Activated CD4-positive, alpha-beta T cell treated with anti-CD3 and anti-CD28 coated beads, Interleukin-2, amount 10 ng/mL, durations not matched to agents 24 days and 14 days (primary cell): ENCODE measurements at regions not wholly inside any gene's neighbourhood (a gene's known extent, or its start where the extent isn't known, plus 50 kb on each side); places are given as distances from the start of the nearest gene placed in this dataset.
A peak's percentile ranks its signal among the peaks of the same experiment; 100 is the strongest.

ENCODE experiments used
- DNase-seq: peaks from one replicate; pipeline ENCODE4 v3.0.0; 2022
- H3K27ac Mint-ChIP-seq: one replicate; pipeline ENCODE4 v1.8.0; 2022; ENCODE audit warnings: mild to moderate bottlenecking, mixed read lengths
- H3K27me3 Mint-ChIP-seq: one replicate; pipeline ENCODE4 v1.8.0; 2022; ENCODE audit warnings: mixed read lengths
- H3K36me3 Mint-ChIP-seq: one replicate; pipeline ENCODE4 v1.8.0; 2022; ENCODE audit warnings: low read depth, mild to moderate bottlenecking, mixed read lengths
- H3K4me1 Mint-ChIP-seq: one replicate; pipeline ENCODE4 v1.8.0; 2021; ENCODE audit warnings: mixed read lengths
- H3K4me3 Mint-ChIP-seq: one replicate; pipeline ENCODE4 v1.8.0; 2022; ENCODE audit warnings: mild to moderate bottlenecking, moderate library complexity, mixed read lengths
- H3K9me3 Mint-ChIP-seq: one replicate; pipeline ENCODE4 v1.8.0; 2021; ENCODE audit warnings: mixed read lengths
- intact Hi-C: fragments of 100-400 bp; cut with micrococcal nuclease; formaldehyde crosslinking; loops from one replicate; pipeline ENCODE4 v1.15.1; 2023

DNA sequence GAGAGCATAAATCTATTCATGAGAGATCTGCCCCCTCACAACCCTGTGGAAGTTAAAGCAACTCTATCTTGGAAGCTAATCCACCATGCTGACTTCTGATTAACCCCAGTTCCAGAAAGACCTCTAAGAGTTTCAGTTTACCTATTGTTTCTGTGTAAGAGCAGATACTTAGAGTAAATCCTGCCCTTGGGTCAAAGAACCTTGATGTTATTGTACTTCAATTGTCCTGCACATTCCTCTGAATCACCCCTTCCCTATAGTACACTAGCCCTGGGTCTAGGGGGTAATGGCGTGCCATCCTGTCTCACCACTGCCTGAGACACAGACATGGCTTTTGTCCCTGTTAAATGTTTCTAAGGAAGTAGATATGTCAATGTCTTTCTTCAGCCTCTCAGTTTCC lies 138.6 kb downstream of the CAAP1 start:
- Mint-ChIP-seq H3K4me1 (no peaks in the 10 kb centered on the region), H3K4me3 (no peak overlapping the region), H3K36me3 (no peaks in the 10 kb centered on the region), H3K27ac (no peak overlapping the region), H3K9me3 (no peaks in the 10 kb centered on the region), H3K27me3 (no peaks in the 10 kb centered on the region)
- no peak for DNase-seq
- intact Hi-C loops, result no loop called here

GRCh38 chr9:26750162-26750561 lies 142.4 kb downstream of the CAAP1 start:
- Mint-ChIP-seq H3K27me3 (no peaks in the 10 kb centered on the region), H3K27ac (no peak overlapping the region), H3K4me1 (no peaks in the 10 kb centered on the region), H3K4me3 (no peak overlapping the region), H3K9me3 (no peaks in the 10 kb centered on the region), H3K36me3 (no peaks in the 10 kb centered on the region)
- no peak for DNase-seq
- intact Hi-C loops, result no loop called here

GRCh38 chr9:26748449-26749058 lies 144.0 kb downstream of the CAAP1 start:
- intact Hi-C loops, result no loop called here
- Mint-ChIP-seq H3K27me3 (peaks cover 3% of the 10 kb centered on the region), H3K4me1 (no peaks in the 10 kb centered on the region)

DNA sequence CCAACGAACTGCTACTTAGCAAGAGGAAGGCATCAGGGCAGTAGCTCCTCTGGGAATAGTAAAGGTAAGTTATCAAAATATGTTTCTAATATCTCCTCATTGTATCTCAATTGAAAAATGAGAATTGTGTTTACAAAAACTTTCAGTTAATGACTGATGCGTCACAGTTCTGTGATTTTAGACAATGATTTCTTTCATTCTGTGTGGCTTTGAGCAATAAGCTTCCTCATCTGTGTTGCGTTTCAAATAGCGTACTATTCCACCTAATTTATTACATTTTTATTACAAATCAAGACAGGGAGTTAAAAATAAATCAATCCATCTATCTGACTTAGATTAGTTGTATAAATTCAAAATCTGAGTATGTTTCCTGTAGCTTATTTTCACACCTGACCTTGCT lies 145.0 kb downstream of the CAAP1 start:
- Mint-ChIP-seq H3K4me1 (no peaks in the 10 kb centered on the region), H3K27ac (no peak overlapping the region), H3K9me3 (no peaks in the 10 kb centered on the region), H3K27me3 (peaks cover 8% of the 10 kb centered on the region), H3K4me3 (no peak overlapping the region), H3K36me3 (no peaks in the 10 kb centered on the region)
- no peak for DNase-seq
- intact Hi-C loops, result no loop called here

More at GRCh38 chr9:26748449-26749058, 144.0 kb downstream of the CAAP1 start:
- Mint-ChIP-seq H3K36me3 (no peaks in the 10 kb centered on the region), H3K4me3 (no peak overlapping the region), H3K27ac (no peak overlapping the region), H3K9me3 (no peaks in the 10 kb centered on the region)
- no peak for DNase-seq

DNA sequence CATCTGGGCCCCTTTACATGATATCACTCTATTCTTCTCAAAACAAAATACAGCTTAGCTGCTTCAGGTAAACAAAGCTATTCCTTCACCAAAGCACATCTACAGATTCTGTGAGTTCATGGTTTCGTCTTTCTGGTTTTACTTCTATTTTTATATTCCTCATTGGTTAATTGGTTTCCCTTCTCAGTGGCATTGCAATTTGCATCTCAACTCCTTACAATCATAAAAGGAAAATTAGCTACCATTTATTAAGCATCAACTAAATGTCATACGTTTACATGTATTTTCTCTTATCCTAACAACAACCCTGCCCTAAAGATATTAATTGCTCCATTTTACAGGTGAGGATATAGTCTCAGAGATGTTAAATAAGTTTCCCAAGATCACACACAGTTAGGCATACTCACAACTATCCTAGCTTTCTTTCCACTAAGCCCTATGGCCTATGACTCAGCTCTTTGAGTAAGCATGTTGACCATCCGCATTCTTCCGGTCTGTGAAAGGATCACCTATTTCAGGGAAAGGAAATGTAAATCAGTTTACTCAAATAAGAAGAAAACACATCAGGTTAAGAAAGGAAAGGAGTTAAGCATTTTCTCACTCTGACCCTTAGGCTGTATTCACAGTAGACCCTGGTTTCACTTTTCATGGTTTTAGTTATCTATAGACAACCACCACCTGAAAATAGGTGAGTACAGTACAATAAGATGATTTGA lies 146.1 kb downstream of the CAAP1 start:
- no peak overlapping the region for H3K4me3 Mint-ChIP-seq
- H3K36me3 Mint-ChIP-seq, result no peaks in the 10 kb centered on the region
- no peak for DNase-seq
- intact Hi-C loops, result no loop called here
- H3K9me3 Mint-ChIP-seq, result no peaks in the 10 kb centered on the region
- H3K27me3 Mint-ChIP-seq, result peaks cover 11% of the 10 kb centered on the region
- no peak overlapping the region for H3K27ac Mint-ChIP-seq
- no peaks in the 10 kb centered on the region for H3K4me1 Mint-ChIP-seq

GRCh38 chr9:26745111-26745510 lies 147.5 kb downstream of the CAAP1 start:
- intact Hi-C loops, result loop anchor here (2.0 kb wide), 1 partner anchor 112 kb away; no protein-coding TSS in a partner anchor
- H3K36me3 Mint-ChIP-seq, result no peaks in the 10 kb centered on the region
- H3K9me3 Mint-ChIP-seq, result no peaks in the 10 kb centered on the region
- no peak overlapping the region for H3K27ac Mint-ChIP-seq
- H3K27me3 Mint-ChIP-seq, result peaks cover 11% of the 10 kb centered on the region
- no peak overlapping the region for H3K4me3 Mint-ChIP-seq
- DNase-seq, result no peak
- H3K4me1 Mint-ChIP-seq, result no peaks in the 10 kb centered on the region

DNA sequence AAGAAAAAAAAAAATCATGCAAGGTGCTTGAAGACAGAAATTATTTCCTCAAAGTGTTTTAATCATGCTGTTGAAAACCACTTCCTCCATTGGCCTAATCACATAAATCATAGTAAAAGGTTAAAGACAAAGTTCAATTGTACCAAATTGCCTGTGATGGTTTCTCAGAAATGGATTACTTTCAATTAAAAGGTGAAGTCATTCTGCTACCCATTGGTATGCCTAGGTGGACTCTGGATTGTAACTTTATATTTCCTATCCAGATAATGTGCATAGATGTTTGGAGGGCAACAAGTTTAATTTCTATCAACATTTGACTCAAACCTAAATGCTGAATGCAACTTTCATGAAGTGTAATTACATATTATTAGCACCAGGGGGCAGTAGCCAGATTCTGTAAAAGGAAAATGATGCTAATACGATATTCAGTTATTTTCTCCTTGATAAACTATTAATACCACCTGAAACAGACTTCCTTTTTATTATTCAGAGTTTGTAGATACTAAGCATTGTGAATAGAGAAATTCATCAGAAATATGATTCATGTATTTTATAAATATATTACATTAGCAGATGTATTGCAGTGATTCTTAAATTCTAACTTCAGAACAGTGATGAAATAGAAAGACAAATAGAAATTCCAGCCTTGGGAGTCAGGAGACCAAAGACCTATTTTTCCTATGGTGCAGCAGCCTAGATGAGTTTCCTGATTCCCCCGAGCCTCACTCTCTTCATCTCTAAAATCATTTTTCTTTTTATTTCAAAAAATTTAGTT lies 148.2 kb downstream of the CAAP1 start:
- Mint-ChIP-seq H3K27ac (no peak overlapping the region), H3K4me3 (no peak overlapping the region), H3K27me3 (peaks cover 11% of the 10 kb centered on the region), H3K4me1 (no peaks in the 10 kb centered on the region), H3K9me3 (no peaks in the 10 kb centered on the region), H3K36me3 (no peaks in the 10 kb centered on the region)
- intact Hi-C loops, result loop anchor here (1.0 to 5.0 kb wide), 3 partner anchors 112 to 533 kb away; no protein-coding TSS in a partner anchor
- DNase-seq, result no peak

DNA sequence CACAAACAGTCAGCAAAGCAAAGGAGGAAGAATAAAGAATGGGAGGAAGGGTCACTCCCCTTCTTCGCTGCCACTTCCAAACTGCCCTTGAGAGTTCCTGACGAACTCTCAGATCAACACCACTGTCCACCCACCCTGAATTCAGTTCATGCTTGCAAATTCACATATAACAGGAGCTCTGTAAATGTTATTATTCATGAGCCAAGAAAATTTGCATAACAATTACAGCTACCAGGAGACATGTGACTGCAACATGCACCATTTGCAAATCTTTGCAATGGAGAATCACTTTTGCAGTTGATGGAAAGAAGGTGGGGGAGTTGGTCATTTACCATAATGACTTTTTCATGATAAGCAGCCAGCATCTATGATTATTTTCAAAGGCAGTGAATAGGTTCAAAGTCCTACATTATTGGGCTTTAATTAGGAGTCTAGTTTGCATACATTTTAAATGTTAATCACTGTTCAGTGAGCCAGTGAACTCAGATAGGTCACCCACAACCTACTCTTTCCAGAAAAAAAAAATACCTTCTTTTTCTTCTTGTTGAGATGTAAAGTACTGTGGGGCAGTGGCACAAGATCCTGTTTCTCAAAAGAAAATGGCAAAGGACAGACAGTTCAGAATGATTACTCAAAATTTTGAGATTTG lies 149.7 kb downstream of the CAAP1 start:
- intact Hi-C loops, result loop anchor here (5.0 kb wide), 1 partner anchor 534 kb away; no protein-coding TSS in a partner anchor
- no peaks in the 10 kb centered on the region for H3K4me1 Mint-ChIP-seq
- no peak for DNase-seq
- H3K27ac Mint-ChIP-seq, result no peak overlapping the region
- peaks cover 11% of the 10 kb centered on the region for H3K27me3 Mint-ChIP-seq
- H3K9me3 Mint-ChIP-seq, result no peaks in the 10 kb centered on the region
- H3K36me3 Mint-ChIP-seq, result no peaks in the 10 kb centered on the region
- no peak overlapping the region for H3K4me3 Mint-ChIP-seq

GRCh38 chr9:26735160-26735559 lies 157.4 kb downstream of the CAAP1 start:
- Mint-ChIP-seq H3K4me3 (no peak overlapping the region), H3K9me3 (no peaks in the 10 kb centered on the region), H3K4me1 (no peaks in the 10 kb centered on the region), H3K27ac (no peak overlapping the region), H3K36me3 (no peaks in the 10 kb centered on the region), H3K27me3 (no peaks in the 10 kb centered on the region)
- intact Hi-C loops, result no loop called here
- DNase-seq, result no peak

DNA sequence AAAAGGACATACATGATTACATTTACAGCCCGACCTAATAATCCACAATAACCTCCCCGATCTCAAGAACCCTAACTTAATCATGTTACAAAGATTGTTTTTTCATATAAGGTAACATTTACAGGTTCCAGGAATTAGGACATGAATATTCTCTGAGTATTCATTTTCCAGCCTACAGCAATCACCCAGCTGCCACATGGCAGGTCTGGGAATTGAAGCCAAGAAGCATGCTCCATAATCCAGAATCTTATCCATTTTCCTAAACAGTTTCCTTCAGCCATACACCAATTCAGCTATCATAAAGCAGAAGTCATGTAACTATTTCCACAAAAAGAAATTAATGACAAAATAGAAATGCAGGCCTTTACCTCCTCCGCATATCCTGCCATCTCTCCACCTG lies 163.4 kb downstream of the CAAP1 start:
- Mint-ChIP-seq H3K36me3 (no peaks in the 10 kb centered on the region), H3K27ac (no peak overlapping the region), H3K4me3 (no peak overlapping the region), H3K4me1 (no peaks in the 10 kb centered on the region), H3K9me3 (no peaks in the 10 kb centered on the region), H3K27me3 (no peaks in the 10 kb centered on the region)
- intact Hi-C loops, result no loop called here
- DNase-seq, result no peak

GRCh38 chr9:26727471-26727870 lies 165.1 kb downstream of the CAAP1 start:
- Mint-ChIP-seq H3K4me3 (no peak overlapping the region), H3K27me3 (no peaks in the 10 kb centered on the region), H3K27ac (no peak overlapping the region), H3K36me3 (no peaks in the 10 kb centered on the region), H3K9me3 (no peaks in the 10 kb centered on the region), H3K4me1 (no peaks in the 10 kb centered on the region)
- intact Hi-C loops, result no loop called here
- no peak for DNase-seq

GRCh38 chr9:26725573-26725972 lies 167.0 kb downstream of the CAAP1 start:
- Mint-ChIP-seq H3K36me3 (no peaks in the 10 kb centered on the region), H3K4me3 (no peak overlapping the region)
- intact Hi-C loops, result no loop called here

GRCh38 chr9:26723486-26723885 lies 169.1 kb downstream of the CAAP1 start:
- Mint-ChIP-seq H3K9me3 (no peaks in the 10 kb centered on the region), H3K27ac (no peak overlapping the region), H3K36me3 (no peaks in the 10 kb centered on the region), H3K4me3 (no peak overlapping the region), H3K27me3 (no peaks in the 10 kb centered on the region), H3K4me1 (no peaks in the 10 kb centered on the region)
- peak; percentile 63 for DNase-seq
- intact Hi-C loops, result no loop called here

More at GRCh38 chr9:26725573-26725972, 167.0 kb downstream of the CAAP1 start:
- Mint-ChIP-seq H3K27me3 (no peaks in the 10 kb centered on the region), H3K9me3 (no peaks in the 10 kb centered on the region), H3K4me1 (no peaks in the 10 kb centered on the region), H3K27ac (no peak overlapping the region)
- DNase-seq, result no peak

DNA sequence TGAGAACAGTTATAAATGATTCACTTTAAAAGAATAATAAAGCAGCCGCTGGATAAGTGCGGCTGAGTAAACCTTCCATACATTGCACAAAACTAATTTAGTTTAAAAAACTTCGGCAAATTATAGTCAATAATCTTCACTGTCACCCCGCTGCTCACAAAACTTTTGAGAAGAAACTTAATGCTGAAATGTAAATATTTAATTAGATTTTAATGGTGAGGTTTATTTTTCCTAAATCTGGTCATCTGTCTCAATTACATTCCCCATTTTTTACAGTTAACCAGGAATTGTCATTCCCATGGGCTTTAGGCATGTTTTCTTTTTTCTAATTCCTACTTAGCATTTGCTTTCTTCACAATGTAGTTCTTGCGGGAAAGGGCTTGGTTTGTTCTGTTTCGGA lies 169.8 kb downstream of the CAAP1 start:
- Mint-ChIP-seq H3K27me3 (no peaks in the 10 kb centered on the region), H3K4me3 (no peak overlapping the region)
- intact Hi-C loops, result no loop called here

More for the DNA sequence above, 169.8 kb downstream of the CAAP1 start:
- Mint-ChIP-seq H3K27ac (no peak overlapping the region), H3K4me1 (no peaks in the 10 kb centered on the region), H3K9me3 (no peaks in the 10 kb centered on the region), H3K36me3 (no peaks in the 10 kb centered on the region)
- no peak for DNase-seq
